Endothelial cell of umbilical vein (primary cell): ENCODE measurements at regions not wholly inside any gene's neighbourhood (a gene's known extent, or its start where the extent isn't known, plus 50 kb on each side); places are given as distances from the start of the nearest gene placed in this dataset.

Source experiments
- BruUV-seq: library from RNA; stranded (reverse); fragments of 400-500 nt; replicated peaks from 2 replicates; lab custom pipeline; 2021; lab: Mats Ljungman, UMichigan
- CTCF ChIA-PET: fragments of 300-600, 350-600 bp; sonication (Branson Sonifier 250); formaldehyde crosslinking; loops from one replicate; lab custom pipeline; 2021; ENCODE audit warnings: antibody characterized with exemption, inconsistent platforms; lab: Charles Lee
- POLR2A ChIA-PET: fragments of 300-600, 350-600 bp; sonication (Branson Sonifier 250); formaldehyde crosslinking; loops from one replicate; lab custom pipeline; 2021; ENCODE audit warnings: antibody characterized with exemption, inconsistent platforms; lab: Charles Lee
- DNase-seq: peaks from one replicate; pipeline ENCODE4 v3.0.0-alpha.2; 2011; ENCODE audit warnings: low read depth, low spot score
- FAIRE-seq: peaks from 2 replicates; lab custom pipeline; 2011; peaks lifted over from hg19 to GRCh38; lab: Jason Lieb, UNC
- H2AFZ ChIP-seq: 2 replicates; pipeline ENCODE4 v1.6.0; 2012; ENCODE audit warnings: low read depth, low read length, control low read depth, inconsistent platforms
- H3K27ac ChIP-seq: 2 replicates; pipeline ENCODE4 v1.5.1; 2011; ENCODE audit warnings: low read depth, mild to moderate bottlenecking, control low read depth, low read length, moderate library complexity; ENCODE audit not compliant: insufficient read depth
- H3K27me3 ChIP-seq, 2 experiments: 2 replicates each; pipeline versions ENCODE4 v1.6.0 to v1.6.1; 2011; ENCODE audit warnings: low read length in 2 of 2, mixed read lengths in 1 of 2; ENCODE audit not compliant: control insufficient read depth in 2 of 2, insufficient read depth in 2 of 2
- H3K36me3 ChIP-seq, 2 experiments: 2 replicates in 1 of 2; 3 replicates in 1 of 2; pipeline ENCODE4 v1.5.1; 2011; ENCODE audit warnings: low read length in 2 of 2, mild to moderate bottlenecking in 1 of 2, moderate library complexity in 1 of 2; ENCODE audit not compliant: control insufficient read depth in 2 of 2, insufficient read depth in 2 of 2; ENCODE audit errors: extremely low read depth in 1 of 2
- H3K4me1 ChIP-seq: 3 replicates; pipeline ENCODE4 v1.5.1; 2011; ENCODE audit warnings: mild to moderate bottlenecking, low read length; ENCODE audit not compliant: control insufficient read depth, insufficient read depth; ENCODE audit errors: extremely low read depth
- H3K4me2 ChIP-seq: 2 replicates; pipeline ENCODE4 v1.6.1; 2011; ENCODE audit warnings: low read length, control low read depth, mixed read lengths; ENCODE audit not compliant: insufficient read depth
- H3K4me3 ChIP-seq, 3 experiments: fragments of 200-600 bp in 1 of 3; sonication (generic), shearing (Covaris generic) in 1 of 3; replicated peaks in 1 of 3; 2 replicates each; pipeline ENCODE4 v1.5.1; 2011 to 2016; ENCODE audit warnings: control low read depth in 3 of 3, low read length in 3 of 3, mild to moderate bottlenecking in 2 of 3, inconsistent platforms in 1 of 3, low read depth in 1 of 3, moderate library complexity in 1 of 3; ENCODE audit not compliant: insufficient read depth in 1 of 3
- H3K79me2 ChIP-seq: 2 replicates; pipeline ENCODE4 v1.6.0; 2012; ENCODE audit warnings: low read length, inconsistent platforms; ENCODE audit not compliant: control insufficient read depth, insufficient read depth
- H3K9ac ChIP-seq: replicated peaks from 2 replicates; pipeline ENCODE3; 2011; ENCODE audit warnings: low read length, control low read depth; ENCODE audit not compliant: insufficient read depth; ENCODE audit errors: extremely low read depth
- H3K9me1 ChIP-seq: replicated peaks from 3 replicates; pipeline ENCODE4 v1.6.0; 2011; ENCODE audit warnings: mild to moderate bottlenecking, low read length; ENCODE audit not compliant: control insufficient read depth, insufficient read depth; ENCODE audit errors: extremely low read depth
- H3K9me3 ChIP-seq: replicated peaks from 2 replicates; pipeline ENCODE4 v1.5.1; 2012; ENCODE audit warnings: low read length, inconsistent platforms; ENCODE audit not compliant: control insufficient read depth, insufficient read depth
- H4K20me1 ChIP-seq: replicated peaks from 2 replicates; pipeline ENCODE3; 2011; ENCODE audit warnings: mild to moderate bottlenecking, low read length; ENCODE audit not compliant: control insufficient read depth, insufficient read depth; ENCODE audit errors: extremely low read depth
- GATA2 ChIP-seq: IDR thresholded peaks from 2 replicates; pipeline ENCODE4 v1.7.0; 2011; ENCODE audit warnings: low read depth, mild to moderate bottlenecking, moderate library complexity, mixed read lengths, low read length; ENCODE audit not compliant: insufficient read length, insufficient read depth
- JUN ChIP-seq: IDR thresholded peaks from 2 replicates; pipeline ENCODE4 v1.6.1; 2011; ENCODE audit warnings: borderline replicate concordance, low read depth; ENCODE audit not compliant: insufficient read length, insufficient read depth
- dilution Hi-C: fragments of 300-500 bp; cut with MboI; formaldehyde crosslinking; loops from one replicate; pipeline ENCODE4 v1.15.0; 2019; ENCODE audit warnings: low sequenced_read_pairs; ENCODE audit not compliant: extremely low pct_ligation_motif_present
- intact Hi-C: fragments of 100-400 bp; cut with micrococcal nuclease; formaldehyde crosslinking; loops from one replicate; pipeline ENCODE4 v1.10.0; 2022
- TF ChIP-seq, protein P1 (sequence below), 2 donors: IDR thresholded peaks; 1 replicate in 1 of 2; 2 replicates in 1 of 2; pipeline ENCODE4 v1.5.1; 2011; ENCODE audit warnings: low read length in 2 of 2, mild to moderate bottlenecking in 2 of 2, moderate library complexity in 2 of 2, control low read depth in 1 of 2, inconsistent platforms in 1 of 2, low read depth in 1 of 2; ENCODE audit not compliant: insufficient read depth in 1 of 2; ENCODE audit errors: extremely low read depth in 1 of 2

DNA sequence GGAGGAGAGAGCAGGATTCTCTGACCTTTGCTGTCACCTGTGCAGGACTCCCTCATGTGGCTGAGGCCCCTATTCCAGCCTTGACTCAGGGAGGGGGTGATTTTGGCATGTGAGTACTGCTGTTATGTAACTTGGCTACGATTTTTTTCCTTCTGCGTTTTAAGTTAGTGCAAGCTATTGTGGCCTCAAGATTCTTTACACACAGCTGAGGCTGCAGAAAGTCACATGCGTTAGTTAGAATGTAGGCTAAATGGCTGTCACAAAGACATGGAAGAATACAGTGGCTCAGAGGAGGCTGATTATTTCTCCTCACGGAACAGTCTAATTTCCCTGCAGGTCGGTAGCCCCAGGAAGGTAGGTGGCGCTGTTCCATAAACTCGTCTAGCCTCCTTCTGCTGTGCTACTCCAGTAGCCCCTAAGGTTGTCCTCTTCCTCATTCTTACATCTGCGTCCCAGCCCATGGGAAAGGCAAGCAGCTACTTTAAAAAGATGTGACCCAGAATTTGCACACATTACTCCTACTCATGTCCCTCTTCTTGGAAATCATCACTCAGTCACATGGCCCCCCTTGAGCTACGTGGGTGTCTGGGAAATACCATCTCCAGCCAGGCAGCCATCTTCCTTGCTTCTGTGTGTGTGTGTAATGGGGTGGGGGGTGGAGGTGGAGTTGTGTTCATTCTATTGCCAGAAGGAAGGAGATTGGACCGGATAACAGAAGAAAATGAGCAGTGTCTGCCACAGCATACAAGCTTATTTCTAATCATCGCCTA lies 486.6 kb downstream of the CCDC171 start:
- Histone ChIP-seq H3K4me1 (no peaks in the 10 kb centered on the region), H3K9me3 (no peaks in the 10 kb centered on the region), H3K9me1 (no peaks in the 10 kb centered on the region), H3K27me3 (peaks cover 0 to 4% of the 10 kb centered on the region in 2 experiments), H3K79me2 (no peaks in the 10 kb centered on the region), H3K27ac (no peak overlapping the region), H3K36me3 (no peaks in the 10 kb centered on the region), H3K9ac (no peak overlapping the region), H4K20me1 (no peaks in the 10 kb centered on the region), H3K4me2 (no peak overlapping the region), H3K4me3 (no peak overlapping the region), H2AFZ (no peak overlapping the region)
- FAIRE-seq (no peak), DNase-seq (peak; percentile 5)
- ChIA-PET POLR2A (interaction anchor here (0.7 kb wide), 1 partner anchor 215 kb away, joined by 3 read pairs; no protein-coding TSS in a partner anchor), CTCF (interaction anchor here (0.8 to 3.4 kb wide), 5 partner anchors 12 to 1423 kb away, joined by 3 to 11 read pairs (median 4); no protein-coding TSS in a partner anchor)
- dilution Hi-C loops, result no loop called here
- intact Hi-C loops, result loop anchor here (5.0 kb wide), 1 partner anchor 93 kb away; no protein-coding TSS in a partner anchor
- no TSS peak for BruUV-seq
- TF ChIP-seq, protein P1, sequence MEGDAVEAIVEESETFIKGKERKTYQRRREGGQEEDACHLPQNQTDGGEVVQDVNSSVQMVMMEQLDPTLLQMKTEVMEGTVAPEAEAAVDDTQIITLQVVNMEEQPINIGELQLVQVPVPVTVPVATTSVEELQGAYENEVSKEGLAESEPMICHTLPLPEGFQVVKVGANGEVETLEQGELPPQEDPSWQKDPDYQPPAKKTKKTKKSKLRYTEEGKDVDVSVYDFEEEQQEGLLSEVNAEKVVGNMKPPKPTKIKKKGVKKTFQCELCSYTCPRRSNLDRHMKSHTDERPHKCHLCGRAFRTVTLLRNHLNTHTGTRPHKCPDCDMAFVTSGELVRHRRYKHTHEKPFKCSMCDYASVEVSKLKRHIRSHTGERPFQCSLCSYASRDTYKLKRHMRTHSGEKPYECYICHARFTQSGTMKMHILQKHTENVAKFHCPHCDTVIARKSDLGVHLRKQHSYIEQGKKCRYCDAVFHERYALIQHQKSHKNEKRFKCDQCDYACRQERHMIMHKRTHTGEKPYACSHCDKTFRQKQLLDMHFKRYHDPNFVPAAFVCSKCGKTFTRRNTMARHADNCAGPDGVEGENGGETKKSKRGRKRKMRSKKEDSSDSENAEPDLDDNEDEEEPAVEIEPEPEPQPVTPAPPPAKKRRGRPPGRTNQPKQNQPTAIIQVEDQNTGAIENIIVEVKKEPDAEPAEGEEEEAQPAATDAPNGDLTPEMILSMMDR (IDR thresholded peaks at IDR 0.05; ENCODE audit: extremely low read depth in 1 of 2, insufficient read depth in 1 of 2, low read depth in 1 of 2, low read length in 2 of 2), result peak; percentile 6 to 30
- TF ChIP-seq JUN, result no peak
- TF ChIP-seq GATA2, result no peak
